Memory B cell (primary cell): ENCODE measurements at regions not wholly inside any gene's neighbourhood (a gene's known extent, or its start where the extent isn't known, plus 50 kb on each side); places are given as distances from the start of the nearest gene placed in this dataset.

ENCODE experiments used
- ATAC-seq: fragments of 150-1000 bp; cut with Tn5 transposase; 2 replicates; pipeline ENCODE4 v1.10.0; 2021; ENCODE audit warnings: low read depth, mild to moderate bottlenecking, moderate library complexity
- DNase-seq, 2 donors: peaks; one replicate each; pipeline ENCODE4 v3.0.0; 2022; ENCODE audit warnings: low spot score in 2 of 2
- H3K27ac Mint-ChIP-seq: one replicate; pipeline ENCODE4 v1.8.0; 2022; ENCODE audit warnings: mild to moderate bottlenecking, moderate library complexity, mixed read lengths
- H3K27me3 Mint-ChIP-seq: one replicate; pipeline ENCODE4 v1.8.0; 2022; ENCODE audit warnings: mixed read lengths
- H3K36me3 Mint-ChIP-seq: one replicate; pipeline ENCODE4 v1.8.0; 2022; ENCODE audit warnings: mild to moderate bottlenecking, mixed read lengths
- H3K4me1 Mint-ChIP-seq: one replicate; pipeline ENCODE4 v1.8.0; 2022; ENCODE audit warnings: mixed read lengths
- H3K4me3 Mint-ChIP-seq: one replicate; pipeline ENCODE4 v1.8.0; 2022; ENCODE audit warnings: mild to moderate bottlenecking, moderate library complexity, mixed read lengths
- H3K9me3 Mint-ChIP-seq: one replicate; pipeline ENCODE4 v1.8.0; 2022; ENCODE audit warnings: mixed read lengths

DNA sequence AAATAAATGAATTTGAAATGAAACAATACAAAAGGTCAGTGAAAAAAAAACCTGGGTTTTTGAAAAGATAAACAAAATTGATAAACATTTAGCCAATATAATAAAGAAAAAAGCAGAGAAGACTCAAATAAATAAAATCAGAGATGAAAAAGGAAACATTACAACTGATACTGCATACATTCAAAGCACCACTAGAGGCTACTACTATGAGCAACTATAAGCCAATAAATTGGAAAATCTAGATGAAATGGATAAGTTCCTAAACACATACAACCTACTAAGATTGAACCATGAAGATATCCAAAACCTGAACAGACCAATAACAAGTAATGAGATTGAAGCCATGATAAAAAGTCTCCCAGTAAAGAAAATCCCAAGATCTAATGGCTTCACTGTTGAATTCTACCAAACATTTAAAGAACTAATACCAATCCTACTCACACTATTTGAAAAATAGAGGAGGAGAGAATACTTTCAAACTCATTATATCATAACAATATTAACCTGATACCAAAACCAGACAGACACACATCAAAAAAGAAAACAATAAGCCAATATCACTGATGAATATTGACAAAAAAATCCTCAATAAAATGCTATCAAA lies 80.8 kb upstream of the CERS6 start:
- Mint-ChIP-seq H3K4me3 (no peak overlapping the region), H3K9me3 (peaks cover 8% of the 10 kb centered on the region), H3K27ac (no peak overlapping the region), H3K4me1 (no peaks in the 10 kb centered on the region), H3K27me3 (peaks cover 7% of the 10 kb centered on the region), H3K36me3 (peaks cover 1% of the 10 kb centered on the region)
- no peak for ATAC-seq
- no peak for DNase-seq

DNA sequence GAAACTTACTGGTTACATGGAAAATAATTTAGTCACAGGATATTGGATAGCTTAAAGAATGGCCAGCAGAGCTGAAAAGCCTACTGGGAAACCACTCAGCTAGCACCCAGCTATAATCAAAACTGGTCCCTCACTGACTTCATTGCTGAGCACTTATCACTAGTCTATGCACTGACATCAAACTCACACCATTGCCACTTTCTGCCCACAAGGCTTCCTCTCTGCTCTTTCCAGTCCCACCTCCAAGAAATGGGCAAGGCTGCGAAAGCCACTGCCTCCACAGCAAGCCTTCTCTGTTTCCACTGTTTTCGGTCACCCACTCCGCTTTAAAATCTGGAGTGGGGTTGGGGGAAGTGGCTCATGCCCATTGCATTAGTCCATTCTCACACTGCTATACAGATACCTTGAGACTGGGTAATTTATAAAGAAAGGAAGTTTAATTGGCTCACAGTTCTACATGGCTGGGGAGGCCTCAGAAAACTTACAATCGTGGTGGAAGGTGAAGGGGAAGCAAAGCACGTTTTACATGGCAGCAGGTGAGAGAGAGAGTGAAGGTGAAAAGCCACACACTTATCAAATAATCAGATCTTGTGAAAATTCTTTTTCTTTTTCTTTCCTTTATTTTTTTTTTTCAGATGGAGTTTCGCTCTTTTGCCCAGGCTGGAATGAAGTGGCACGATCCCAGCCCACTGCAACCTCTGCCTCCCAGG lies 77.0 kb upstream of the CERS6 start:
- Mint-ChIP-seq H3K9me3 (peaks cover 3% of the 10 kb centered on the region), H3K36me3 (no peaks in the 10 kb centered on the region), H3K4me1 (no peaks in the 10 kb centered on the region), H3K4me3 (no peak overlapping the region), H3K27ac (no peak overlapping the region), H3K27me3 (peaks cover 7% of the 10 kb centered on the region)
- no peak for DNase-seq
- no peak for ATAC-seq

DNA sequence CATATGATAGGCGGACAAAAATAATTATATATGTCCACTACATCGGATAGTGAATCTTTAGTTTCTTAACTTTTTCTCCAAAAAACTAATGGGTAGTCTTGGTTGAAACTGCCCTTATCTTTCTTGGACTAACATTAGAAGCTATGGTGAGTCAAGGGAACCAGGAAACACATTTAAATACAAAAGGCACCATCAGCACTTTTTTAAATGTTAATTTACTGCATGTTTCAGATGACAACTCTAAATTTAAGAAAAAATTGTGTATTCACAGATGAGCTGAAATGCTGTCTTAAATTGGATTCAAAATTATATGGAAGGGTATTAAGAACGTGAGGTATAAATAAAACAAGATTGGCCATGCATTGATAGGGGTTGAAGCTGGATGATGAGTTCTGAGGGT lies 75.6 kb upstream of the CERS6 start:
- DNase-seq (no peak), ATAC-seq (no peak)
- Mint-ChIP-seq H3K4me1 (no peaks in the 10 kb centered on the region), H3K36me3 (no peaks in the 10 kb centered on the region), H3K27ac (no peak overlapping the region), H3K27me3 (peaks cover 9% of the 10 kb centered on the region), H3K4me3 (no peak overlapping the region), H3K9me3 (peaks cover 4% of the 10 kb centered on the region)

DNA sequence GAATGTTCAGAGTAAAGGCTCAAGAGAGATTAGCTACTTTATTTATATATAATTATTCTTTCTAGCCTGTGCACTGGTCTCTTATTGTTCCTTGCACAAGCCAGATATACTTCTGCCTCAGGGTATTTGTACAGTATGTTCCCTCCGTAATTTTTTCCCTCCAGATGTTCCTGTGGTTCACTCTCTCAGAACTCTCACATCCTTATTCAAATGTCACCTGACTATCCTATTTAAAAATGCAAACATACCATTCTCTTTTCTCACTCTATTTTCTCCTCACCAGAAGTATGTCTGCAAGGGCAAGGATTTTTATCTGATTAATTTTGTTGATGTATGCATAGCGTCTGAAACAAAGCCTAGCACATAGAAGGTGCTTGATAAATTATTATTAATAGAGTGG lies 64.0 kb upstream of the CERS6 start:
- Mint-ChIP-seq H3K4me1 (no peaks in the 10 kb centered on the region), H3K27me3 (no peaks in the 10 kb centered on the region), H3K4me3 (no peak overlapping the region), H3K9me3 (peaks cover 5% of the 10 kb centered on the region), H3K27ac (no peak overlapping the region), H3K36me3 (no peaks in the 10 kb centered on the region)
- ATAC-seq (no peak), DNase-seq (no peak)

DNA sequence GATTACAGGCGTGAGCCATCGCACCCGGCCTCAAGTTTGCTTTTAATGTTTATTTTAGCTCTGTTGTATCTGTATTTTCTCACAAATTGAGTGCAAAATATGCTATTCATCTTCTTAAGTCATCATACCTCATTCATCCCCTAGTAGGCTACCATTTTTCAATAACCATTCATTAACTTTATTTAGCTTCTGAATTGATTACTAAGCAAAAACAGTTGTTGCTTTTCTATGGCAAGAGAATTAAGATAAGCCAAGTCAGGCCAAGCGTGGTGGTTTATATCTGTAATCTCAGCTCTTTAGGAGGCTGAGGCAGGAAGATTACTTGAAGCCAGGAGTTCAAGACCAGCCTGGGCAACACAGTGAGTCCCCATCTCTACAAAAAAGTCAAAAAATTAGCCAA lies 63.3 kb upstream of the CERS6 start:
- no peaks in the 10 kb centered on the region for H3K36me3 Mint-ChIP-seq
- no peak for DNase-seq
- ATAC-seq = no peak
- peaks cover 5% of the 10 kb centered on the region for H3K9me3 Mint-ChIP-seq
- H3K4me1 Mint-ChIP-seq = no peaks in the 10 kb centered on the region
- no peak overlapping the region for H3K4me3 Mint-ChIP-seq
- no peak overlapping the region for H3K27ac Mint-ChIP-seq
- H3K27me3 Mint-ChIP-seq = no peaks in the 10 kb centered on the region

DNA sequence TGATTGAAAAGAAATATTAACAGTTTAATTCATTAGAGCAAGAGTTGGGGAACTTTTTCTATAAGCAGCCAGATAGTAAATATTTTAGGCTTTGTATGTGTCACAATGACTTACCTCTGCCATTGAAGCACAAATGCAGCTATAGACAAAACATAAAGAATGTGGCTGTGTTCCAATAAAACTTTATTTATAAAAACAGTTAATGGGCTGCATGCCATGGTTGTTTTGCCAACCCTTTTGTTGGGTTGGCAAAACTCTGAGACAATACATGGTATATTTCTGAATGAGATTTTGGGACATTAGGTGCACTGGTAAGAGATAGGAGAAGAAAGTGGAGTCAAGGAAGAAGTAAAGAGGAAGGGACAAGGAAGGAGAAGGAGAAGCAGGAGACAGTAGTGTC lies 61.8 kb upstream of the CERS6 start:
- H3K27ac Mint-ChIP-seq = no peak overlapping the region
- DNase-seq (no peak), ATAC-seq (no peak)
- H3K4me1 Mint-ChIP-seq = no peaks in the 10 kb centered on the region
- H3K4me3 Mint-ChIP-seq = no peak overlapping the region
- H3K27me3 Mint-ChIP-seq = no peaks in the 10 kb centered on the region
- H3K9me3 Mint-ChIP-seq = peaks cover 3% of the 10 kb centered on the region
- H3K36me3 Mint-ChIP-seq = no peaks in the 10 kb centered on the region

DNA sequence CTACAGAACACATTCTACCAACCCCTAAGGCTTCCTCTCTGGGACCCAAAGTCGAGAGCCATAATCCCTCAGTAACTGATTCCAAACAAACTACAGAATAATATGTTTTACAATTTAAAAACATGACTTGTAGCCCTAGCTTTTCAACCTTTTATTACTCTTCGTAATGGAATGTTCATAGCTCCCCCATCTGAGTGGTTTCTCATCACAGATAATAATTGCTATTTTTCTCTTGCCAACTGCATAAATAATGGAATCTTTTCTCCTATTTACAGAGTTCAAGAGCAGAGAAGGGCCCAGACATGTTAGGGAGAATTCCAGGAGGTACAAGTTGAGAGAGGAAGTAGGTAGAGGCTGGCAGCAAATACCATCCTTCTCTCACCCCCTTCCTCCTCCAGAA lies 59.9 kb upstream of the CERS6 start:
- Mint-ChIP-seq H3K27me3 (peaks cover 1% of the 10 kb centered on the region), H3K4me3 (no peak overlapping the region), H3K27ac (no peak overlapping the region), H3K9me3 (peaks cover 3% of the 10 kb centered on the region), H3K4me1 (no peaks in the 10 kb centered on the region), H3K36me3 (no peaks in the 10 kb centered on the region)
- no peak for DNase-seq
- no peak for ATAC-seq

DNA sequence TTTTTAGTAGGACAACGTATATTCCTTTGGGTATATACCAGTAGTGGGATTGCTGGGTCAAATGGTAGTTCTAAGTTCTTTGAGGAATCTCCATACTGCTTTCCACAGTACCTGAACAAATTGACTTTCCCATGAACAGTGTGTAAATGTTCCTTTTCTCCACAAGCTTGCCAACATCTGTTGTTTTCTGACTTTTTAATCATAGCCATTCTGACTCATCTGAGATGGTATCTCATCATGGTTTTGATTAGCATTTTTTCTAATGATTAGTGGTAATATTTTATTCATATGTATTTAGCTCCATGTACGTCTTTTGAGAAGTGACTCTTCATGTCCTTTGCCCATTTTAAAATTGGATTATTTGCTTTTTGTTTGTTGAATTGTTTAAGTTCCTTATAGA lies 58.4 kb upstream of the CERS6 start:
- Mint-ChIP-seq H3K27ac (no peak overlapping the region), H3K27me3 (peaks cover 1% of the 10 kb centered on the region), H3K4me1 (no peaks in the 10 kb centered on the region), H3K9me3 (peaks cover 3% of the 10 kb centered on the region), H3K4me3 (no peak overlapping the region), H3K36me3 (no peaks in the 10 kb centered on the region)
- ATAC-seq = no peak
- DNase-seq = no peak

DNA sequence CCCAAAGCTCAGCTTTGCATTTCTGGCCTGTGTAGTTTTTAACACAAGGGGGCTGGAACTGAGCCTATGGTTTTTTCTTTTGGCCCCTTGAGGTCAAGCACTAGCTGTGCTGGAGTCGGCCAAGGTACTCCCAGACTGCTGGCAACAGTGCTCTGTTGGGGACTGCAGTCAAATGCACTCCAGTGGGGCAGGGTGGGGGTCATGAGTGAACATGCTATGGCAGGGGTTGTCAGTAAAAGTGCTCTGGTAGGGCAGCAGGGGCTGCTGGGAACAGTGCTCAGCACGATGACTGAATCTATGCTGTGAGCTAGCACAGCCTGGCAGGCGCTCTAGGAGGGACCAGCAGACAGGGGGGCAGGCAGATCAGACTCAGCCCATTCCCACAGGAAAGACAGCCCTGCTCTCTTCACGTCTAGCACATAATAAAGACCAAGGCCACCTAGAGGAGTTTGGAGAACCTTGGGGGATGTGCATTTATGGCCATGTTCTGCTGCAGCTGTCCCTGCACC lies 55.0 kb upstream of the CERS6 start:
- H3K4me1 Mint-ChIP-seq = no peaks in the 10 kb centered on the region
- H3K27me3 Mint-ChIP-seq = peaks cover 3% of the 10 kb centered on the region
- ATAC-seq (no peak), DNase-seq (no peak)
- no peaks in the 10 kb centered on the region for H3K9me3 Mint-ChIP-seq
- no peaks in the 10 kb centered on the region for H3K36me3 Mint-ChIP-seq
- H3K4me3 Mint-ChIP-seq = no peak overlapping the region
- no peak overlapping the region for H3K27ac Mint-ChIP-seq

DNA sequence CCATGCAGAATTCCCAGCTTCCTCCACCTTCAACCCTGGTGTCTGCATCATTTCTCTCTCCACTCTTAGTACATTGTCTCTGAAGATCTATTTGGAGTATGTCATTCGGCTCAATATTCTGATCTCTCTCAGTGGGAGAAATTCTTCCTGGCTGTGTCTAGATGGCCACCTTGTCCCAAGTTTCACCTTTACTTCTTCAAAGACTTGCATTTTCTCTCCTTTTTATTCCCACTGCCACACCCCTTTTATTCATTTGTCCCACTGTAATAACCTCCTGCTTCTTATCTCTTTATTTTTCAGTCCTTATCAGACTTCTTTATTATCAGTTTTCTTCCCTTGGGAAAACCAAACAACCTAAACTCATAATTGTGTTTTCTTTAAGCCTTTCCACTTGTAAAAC lies 54.3 kb upstream of the CERS6 start:
- no peak for DNase-seq
- Mint-ChIP-seq H3K9me3 (no peaks in the 10 kb centered on the region), H3K4me3 (no peak overlapping the region), H3K4me1 (no peaks in the 10 kb centered on the region), H3K27me3 (peaks cover 3% of the 10 kb centered on the region), H3K27ac (no peak overlapping the region), H3K36me3 (no peaks in the 10 kb centered on the region)
- ATAC-seq = no peak

DNA sequence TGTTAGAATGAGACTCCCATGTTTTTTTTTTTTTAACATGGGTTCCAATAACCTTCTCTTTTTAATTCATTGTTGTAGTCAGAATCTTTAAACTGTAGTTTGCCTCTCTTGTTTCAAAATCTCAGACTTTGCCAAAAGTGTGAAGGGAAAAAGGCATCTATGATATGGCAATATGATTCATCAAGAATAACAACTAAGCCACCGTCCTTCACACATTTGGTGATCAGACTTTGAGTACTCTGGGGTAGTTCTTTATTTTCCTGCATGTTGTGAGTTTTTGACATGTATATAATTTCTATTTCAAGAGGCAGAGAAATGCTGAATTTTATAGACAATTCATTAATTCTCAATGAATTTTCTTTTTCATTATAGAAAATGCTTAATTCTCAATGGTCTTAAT lies 53.5 kb upstream of the CERS6 start:
- Mint-ChIP-seq H3K27me3 (peaks cover 3% of the 10 kb centered on the region), H3K4me1 (no peaks in the 10 kb centered on the region), H3K9me3 (no peaks in the 10 kb centered on the region), H3K36me3 (no peaks in the 10 kb centered on the region), H3K4me3 (no peak overlapping the region), H3K27ac (no peak overlapping the region)
- DNase-seq (no peak), ATAC-seq (no peak)

DNA sequence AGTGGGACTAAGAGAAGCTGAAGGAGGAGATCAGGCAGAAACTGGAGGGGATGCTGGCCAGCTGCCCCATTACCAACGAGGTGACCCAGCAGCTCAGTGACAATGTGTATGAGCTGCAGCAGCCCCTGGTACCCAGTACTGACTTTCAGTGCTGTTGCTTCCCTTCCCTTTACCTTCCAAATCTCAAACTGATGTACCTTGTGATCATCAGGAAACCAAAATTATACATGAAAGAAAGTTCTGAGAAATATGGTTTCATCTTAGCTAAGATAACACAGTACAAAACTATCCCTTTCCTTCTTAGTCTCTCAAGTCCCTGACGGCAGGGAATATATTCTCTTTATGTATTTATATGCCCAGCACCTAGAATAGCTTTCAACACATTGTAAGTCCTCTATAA lies 52.3 kb upstream of the CERS6 start:
- ATAC-seq (no peak), DNase-seq (no peak)
- Mint-ChIP-seq H3K4me3 (no peak overlapping the region), H3K27me3 (peaks cover 3% of the 10 kb centered on the region), H3K36me3 (no peaks in the 10 kb centered on the region), H3K4me1 (no peaks in the 10 kb centered on the region), H3K27ac (no peak overlapping the region), H3K9me3 (no peaks in the 10 kb centered on the region)

DNA sequence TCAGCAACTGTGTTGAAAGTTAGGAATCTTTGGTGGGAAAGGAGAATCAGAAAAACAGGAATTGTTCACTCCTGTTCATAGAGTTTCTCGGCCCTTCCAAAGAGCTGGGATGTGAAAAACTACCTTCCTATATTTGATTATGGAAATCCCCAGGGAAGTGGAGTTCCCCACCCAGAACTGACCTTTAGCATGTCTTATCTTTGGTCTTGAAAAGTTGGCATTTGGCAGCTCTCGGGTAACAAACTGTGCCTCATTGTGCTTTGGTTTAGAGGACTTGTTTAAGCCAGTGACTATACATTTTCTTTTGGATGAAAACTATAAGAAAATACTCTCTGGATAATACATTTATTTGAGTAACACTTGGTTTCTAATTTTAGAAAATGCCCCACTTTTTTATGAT lies 51.3 kb upstream of the CERS6 start:
- Mint-ChIP-seq H3K27ac (no peak overlapping the region), H3K4me1 (no peaks in the 10 kb centered on the region), H3K9me3 (peaks cover 3% of the 10 kb centered on the region), H3K36me3 (no peaks in the 10 kb centered on the region), H3K4me3 (no peak overlapping the region), H3K27me3 (peaks cover 2% of the 10 kb centered on the region)
- ATAC-seq (no peak), DNase-seq (no peak)
